ENCODE measurements at regions not wholly inside any gene's neighbourhood (a gene's known extent, or its start where the extent isn't known, plus 50 kb on each side); places are given as distances from the start of the nearest gene placed in this dataset.
"Not testable (repeated sequence)": the region's sequence is repeated elsewhere in the genome, so short reads cannot be mapped to it uniquely, and the experiment has no call there.

DNA sequence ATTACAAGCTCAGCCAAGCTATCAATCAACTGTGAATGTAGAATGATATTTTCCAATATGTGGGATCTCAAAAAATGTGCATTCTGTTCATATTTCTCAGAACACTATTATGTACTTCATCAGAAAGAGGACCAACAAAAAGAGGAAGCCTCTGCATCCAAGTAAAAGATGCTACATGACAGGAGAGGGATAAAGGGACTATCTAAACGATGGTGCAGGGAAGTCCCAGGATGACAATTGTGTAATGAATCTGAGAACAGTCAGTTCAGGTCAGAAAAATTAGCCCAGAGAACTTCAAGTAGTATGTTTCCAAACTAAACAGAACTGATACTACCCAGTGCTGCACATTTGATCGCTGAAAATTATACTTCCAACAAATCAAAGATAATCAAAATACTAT lies 127.0 kb downstream of the ZNF330 start:
- DNase-seq, result no peak

DNA sequence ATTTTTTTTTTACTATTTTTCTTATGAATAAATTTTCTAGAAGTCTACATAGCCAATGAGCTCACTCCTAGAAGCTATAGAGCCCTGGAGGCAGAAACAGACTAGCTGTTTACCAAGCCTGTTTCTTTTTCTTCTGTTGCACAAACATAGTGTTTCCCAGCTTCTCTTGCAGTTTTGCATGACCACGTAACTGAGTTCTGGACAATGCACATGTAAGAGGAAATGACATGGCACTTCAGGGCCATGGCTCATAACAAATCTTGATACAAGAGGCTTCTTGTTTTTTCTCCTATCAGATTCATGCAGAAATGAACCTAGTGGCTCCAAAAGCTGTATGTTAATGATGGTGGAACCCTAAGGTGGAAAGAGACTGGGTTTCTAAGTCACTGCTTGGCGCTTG lies 127.4 kb downstream of the ZNF330 start:
- no peak for DNase-seq

DNA sequence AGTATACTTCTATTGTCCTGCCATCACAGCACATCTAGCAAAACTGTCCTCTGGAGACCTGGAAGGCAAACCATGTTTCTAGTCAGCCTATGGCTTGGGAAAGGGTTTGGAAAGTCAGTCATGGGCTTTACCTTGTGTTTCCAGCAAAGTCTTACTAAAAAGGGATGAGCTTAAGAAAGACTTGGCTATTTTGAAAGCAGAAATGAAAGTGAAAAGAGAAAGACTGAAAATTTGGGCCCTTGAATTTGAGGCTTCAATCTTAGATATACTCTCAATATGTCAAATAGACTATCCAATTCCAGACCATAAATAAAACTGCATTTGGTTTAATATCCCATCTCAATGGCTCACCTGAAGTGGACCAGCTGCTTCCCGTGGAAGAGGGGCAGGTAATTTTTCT lies 127.9 kb downstream of the ZNF330 start:
- DNase-seq, result no peak

DNA sequence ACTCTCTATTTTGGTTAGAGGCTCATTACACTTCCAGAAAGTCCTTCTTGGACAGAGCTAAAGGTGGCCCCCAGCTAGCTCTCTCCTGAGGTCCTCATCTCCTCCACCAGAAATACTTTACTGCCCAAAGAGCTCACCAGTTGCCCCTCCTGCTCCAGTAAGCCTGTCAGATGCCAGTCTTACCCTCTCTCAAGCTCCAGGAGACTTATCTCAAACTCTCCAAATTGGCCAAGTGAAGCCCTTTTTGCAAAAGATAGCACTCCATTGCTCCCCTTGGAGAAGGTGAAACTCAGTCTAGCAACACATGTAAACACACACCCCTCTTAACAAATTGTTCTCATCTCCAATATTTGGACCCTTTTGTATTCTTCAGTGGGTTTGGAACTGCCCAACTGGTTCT lies 128.5 kb downstream of the ZNF330 start:
- no peak for DNase-seq

DNA sequence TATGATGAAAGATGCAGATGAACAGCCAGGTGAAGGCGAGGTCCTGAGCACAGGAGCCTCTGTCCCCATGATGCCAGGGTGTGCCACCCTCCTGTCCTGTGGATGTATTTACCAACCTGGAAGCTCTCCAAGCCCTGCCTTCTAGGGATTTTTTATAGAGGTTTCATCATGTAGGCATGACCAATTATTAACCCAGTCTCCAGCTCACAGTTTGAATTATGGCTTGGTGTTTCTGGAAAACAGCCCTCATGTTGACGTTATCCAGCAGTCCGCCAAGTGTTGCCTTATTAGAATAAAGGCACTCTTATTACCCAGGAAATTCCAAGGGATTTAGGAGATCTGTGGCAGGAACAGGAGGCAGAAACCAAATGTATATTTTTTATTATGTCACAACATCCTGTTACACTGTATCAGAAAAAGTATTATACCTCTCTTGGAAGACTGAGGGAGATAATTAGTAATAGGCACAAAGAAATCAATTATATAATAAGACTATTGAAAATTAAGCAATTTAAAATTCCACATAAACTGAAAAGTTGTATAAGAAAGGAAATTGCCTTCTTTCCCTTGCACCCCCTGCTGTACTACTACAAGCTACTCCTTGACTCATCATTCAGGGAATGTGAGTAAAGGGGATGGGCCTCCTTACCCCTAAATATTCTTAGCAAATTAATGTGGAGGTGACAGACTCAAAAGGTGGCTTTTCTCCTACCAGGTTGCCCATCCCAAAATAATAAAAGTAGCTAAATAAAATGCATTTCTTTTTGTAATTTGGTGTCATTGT lies 129.6 kb downstream of the ZNF330 start:
- DNase-seq, result no peak

DNA sequence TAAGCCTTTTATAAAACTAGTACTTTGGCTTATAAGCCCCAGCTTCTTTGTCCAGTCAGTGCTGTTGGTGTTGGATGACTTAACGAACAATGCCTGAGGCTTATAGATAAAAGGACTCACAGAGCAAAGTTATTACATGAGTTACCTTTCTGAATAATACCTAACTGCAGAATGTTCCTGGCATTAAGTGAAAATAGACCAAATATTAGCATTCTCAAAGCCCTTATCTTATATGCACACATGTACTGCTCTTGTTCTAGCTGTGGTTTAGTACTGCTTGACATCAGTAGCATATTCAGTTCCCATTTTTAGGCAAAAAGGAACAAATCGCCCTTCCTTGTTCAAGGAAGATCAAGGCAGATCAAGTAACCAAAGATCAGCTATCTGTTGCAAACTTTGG lies 131.6 kb downstream of the ZNF330 start:
- no peak for DNase-seq

DNA sequence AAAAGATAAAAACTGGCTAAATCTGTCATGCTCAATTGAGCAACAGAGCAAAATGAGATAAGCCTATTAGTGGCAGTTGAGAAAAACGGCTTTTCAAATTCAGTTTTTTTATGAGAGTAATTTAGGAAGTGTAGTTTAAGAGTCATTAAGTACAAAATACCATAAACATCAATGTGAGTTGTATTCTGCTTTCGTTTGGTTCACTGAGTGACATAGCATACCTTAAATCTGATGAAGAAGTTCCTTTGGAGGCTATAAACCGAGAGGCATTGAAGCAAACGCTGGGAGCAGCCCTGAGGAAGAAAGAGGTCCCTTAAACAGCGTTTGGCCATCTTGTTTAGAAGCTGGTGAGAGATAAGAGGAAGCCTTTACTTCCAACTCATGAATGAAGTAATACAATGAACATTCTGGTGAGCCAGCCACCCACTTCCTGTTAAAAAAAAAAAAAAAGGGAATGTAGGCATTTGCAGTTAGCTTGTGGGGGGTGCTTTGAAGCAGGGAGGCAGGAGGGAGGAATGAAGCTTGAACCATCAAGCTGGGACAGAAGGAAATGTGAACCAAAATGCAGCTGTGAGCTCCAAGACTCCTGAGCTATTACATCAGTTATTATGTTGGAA lies 132.3 kb downstream of the ZNF330 start:
- DNase-seq, result no peak

DNA sequence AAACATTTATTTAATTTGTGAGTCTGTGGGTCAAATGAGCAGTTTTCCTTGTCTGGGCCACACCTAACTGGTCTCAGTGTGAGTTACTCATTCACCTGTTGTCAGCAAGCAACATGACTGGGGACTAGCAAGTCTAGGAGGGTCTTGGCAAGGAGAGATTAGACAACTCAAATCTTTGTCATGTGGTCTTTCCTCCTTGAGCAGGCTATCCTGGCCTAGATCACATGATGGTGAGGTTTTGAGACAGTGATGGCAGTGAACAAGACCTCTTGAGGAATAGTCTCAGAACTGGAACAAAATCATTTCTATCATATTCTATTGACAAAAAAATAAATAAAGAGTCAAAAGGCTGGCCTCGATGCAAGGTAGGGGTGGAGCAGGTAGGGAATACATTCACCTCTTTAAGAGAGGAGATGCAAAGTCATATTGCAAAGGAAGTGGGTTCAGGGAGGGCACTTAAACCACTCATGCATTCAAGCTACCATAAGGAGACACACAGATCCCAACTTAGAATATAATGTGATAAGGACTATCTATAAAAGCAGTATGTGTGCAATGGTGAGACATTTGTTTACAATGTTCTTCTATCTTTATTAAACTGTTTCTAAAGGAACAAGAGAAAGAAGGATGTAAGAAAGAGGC lies 135.7 kb downstream of the ZNF330 start:
- DNase-seq, result no peak

DNA sequence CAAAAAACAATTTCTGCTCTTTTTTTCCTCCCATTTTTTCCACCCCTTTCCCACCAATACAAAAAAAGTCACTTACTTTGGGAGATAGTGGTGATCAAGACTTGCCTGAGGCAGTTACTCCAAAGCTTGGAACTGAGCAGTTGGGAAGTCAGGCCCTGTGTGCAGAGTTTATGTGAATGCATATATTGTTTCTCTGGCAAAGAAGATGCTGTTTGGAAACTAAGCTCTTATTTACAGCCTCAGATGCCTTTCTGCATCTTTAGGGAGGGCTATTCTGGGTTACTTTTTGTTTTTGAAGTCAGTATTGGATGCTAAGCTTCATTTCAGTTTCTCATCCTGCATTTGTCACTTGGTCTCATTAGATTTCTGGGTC lies 136.3 kb downstream of the ZNF330 start:
- DNase-seq, result no peak

DNA sequence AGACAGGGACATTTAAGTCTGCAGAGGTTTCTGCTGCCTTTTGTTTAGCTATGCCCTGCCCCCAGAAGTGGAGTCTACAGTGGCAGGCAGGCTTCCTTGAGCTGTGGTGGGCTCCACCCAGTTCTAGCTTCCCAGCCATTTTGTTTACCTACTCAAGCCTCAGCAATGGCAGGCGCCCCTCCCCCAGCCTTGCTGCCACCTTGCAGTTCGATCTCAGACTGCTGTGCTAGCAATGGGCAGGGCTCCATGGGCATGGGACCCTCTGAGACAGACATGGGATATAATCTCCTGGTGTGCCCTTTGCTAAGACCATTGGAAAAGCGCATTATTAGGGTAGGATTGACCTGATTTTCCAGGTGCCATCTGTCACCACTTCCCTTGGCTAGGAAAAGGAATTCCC lies 147.5 kb downstream of the ZNF330 start:
- not testable (repeated sequence) for DNase-seq

DNA sequence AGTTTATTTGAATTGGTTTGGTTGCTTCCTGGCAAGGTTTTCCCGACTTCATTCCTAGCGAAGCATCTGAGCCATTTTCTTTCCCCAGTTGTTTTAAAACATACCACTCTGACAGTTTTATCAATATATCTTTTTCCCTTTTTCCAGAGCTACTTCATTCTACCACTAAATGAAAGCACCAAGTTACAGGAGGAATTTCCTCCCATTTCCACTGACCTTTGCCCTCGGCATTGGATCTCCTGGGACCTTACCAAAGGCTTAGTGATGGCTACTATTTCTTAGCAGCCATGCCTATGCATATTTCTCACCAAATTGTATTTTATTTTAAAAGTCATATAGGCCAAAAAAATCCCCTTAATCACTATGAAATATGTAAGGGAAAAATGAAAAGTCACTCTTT lies 150.5 kb downstream of the ZNF330 start:
- DNase-seq, result no peak

DNA sequence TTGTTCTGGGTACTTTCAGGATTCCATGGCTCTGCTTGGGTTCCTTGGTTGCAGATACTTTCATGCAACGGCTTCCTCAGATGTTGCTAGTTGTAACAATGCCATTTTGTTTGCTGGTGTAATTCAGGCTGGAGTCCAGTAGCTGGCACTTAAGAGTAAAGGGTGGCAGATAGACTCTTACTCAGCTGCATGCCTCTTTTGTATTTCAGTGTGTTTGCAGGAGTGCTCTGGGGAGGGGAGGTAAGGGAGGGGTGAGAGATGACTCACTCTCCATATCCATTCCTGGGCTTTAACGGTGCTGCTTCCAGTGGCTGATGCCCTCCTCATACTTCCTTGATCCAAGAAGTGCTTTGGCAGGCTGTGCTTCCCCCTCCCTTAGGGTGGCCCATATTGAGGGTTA lies 155.2 kb downstream of the ZNF330 start:
- no peak for DNase-seq

DNA sequence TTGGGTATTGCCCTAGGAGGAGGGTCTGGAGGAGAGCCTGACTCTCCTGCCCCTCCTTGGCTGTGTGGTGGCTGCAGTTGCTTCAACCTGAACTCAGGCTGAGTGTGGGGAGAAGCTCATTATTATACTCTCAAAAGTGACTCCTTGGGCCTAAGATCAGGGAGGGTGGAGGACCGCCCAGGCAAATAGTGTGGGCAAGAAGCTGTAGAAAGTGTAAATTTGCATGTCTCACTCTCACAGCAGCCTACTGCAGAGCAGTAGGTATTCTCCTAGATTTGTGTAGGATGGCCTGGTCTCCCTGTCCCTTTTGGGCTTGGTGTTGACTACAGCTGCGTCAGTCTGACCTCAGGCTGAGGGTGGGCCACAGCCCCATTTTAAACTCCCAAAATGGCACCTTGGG lies 156.1 kb downstream of the ZNF330 start:
- no peak for DNase-seq

DNA sequence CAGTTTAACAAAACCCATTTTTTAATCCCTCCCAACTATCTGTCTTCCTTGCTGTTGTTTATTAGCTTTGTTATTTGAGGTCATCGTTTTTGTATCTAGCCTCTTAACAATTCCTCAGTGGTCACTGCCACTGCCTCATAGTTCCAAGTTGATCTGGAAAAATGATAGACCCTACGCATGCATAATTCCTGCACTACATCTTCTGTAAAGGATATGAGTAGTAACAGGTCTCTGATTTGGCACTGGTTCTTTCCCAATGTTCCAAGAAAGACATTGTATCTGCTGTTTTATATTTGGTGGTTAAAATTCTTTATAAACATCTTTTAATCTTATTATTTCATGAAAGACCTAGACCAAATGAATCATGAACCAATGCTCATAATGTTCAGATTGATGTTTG lies 166.6 kb downstream of the ZNF330 start:
- no peak for DNase-seq

DNA sequence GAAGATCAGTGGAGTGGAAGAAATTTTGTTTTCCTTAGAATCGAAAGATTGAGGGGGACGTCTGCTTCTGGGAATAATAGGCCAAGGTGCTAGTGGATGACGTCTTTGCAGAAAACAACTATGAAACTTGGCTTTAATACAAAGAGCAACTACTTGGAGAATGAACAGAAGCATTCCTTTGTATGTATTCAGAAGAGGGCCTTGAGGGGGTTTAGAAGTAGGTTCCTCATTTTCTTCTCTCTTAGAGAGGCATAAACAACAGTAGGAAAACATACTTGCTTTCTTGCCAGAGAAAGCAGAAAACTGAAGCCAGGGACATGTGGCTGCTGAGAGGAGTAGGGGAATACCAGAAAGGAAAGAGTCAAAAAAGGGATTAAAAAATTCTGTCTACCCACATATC lies 167.8 kb downstream of the ZNF330 start:
- no peak for DNase-seq

DNA sequence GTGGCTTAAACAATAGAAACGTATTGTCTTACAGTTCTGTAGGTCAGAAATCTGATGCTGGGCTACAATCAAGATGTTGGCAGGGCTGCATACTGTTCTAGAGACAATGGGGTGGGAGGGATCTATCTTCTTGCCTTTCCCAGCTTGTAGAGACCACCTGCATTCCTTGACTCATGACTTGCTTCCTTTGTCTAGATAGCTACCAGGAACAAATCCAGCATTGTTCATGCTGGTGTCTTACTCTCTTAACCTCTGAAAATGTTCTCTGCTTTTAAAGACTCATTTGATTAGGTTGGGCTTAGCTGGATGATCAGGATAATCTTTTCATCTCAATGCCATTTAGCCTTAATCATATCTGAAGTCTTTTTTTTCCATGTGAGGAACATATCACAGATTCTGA lies 169.0 kb downstream of the ZNF330 start:
- no peak for DNase-seq

DNA sequence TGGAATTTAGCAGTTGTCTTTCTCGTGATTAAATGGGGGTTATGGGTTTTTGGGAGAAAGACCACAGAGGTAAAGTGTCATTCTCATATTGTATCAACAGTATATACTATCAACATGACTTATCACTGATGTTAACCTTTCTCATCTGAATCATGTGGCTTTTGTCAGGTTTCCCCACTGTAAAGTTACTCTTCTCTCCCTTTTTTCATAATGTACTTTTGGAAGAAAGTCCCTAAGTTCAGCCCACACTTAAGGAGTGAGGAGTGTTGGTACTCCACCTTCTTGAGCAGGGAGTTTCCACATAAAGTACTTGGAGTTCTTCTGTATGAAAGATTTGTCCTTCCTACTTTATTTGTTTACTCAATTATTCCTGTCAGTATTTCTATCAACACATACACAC lies 169.9 kb downstream of the ZNF330 start:
- DNase-seq, result no peak

DNA sequence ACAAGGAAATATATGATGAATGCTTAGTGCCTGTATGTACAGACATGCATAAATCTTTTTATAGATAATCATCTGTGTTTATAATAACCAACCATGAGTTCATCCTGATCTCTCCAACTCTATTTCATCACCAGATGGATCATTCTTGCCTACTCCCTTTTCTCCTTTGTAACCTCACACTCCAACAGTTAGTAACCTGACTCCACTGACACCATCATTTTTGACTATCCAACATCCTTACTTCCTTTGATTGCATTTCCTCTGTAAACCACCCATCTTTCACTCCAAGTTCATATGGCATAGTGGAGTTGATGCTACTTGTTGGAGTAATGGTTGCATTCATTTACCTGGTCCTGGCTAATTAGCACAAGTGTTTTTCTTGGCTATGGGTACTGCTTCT lies 170.6 kb downstream of the ZNF330 start:
- no peak for DNase-seq

DNA sequence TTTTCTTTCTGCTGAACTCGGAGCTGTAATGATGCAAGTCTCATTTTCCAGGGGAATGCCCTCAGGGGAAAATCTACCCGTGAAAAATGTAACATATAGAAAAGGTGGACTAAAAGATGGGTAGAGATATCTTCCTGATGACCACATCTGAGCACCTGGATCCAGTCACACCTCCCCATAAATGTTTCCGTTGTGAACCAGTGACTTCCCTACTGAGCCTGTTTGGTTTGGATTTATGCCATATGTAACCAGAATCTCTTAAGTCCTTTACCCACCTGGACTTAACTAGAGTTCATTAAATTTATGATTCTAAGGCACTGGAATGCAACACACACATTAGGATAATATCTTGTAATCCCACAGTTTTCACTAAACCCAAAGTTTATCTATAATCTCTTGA lies 171.1 kb downstream of the ZNF330 start:
- no peak for DNase-seq

DNA sequence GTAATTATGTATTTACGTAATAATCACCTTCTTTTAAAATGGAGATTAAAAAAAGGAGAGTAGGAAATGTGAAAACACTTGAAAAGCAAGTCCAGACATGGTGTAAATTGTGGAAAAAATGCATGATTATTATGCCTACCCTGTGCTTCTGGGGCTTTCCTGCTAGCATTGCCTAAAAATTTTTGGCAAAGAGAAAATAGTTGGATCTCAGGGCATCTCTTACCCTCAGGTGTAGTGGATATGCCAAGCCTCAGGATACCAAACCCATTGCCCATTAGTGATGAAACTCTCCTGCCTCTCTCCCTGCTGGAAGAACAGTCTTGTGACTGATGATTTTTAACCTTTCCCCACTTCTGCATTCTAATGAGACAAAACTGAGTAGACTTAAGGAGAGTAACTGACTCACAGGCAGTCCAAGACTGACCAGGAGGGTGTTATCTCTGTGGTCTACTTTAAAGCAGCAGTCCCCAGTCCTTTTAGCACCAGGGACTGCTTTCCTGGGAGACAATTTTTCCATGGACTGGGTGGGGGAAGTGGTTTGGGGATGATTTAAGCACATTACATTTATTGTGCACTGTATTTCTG lies 174.6 kb downstream of the ZNF330 start:
- no peak for DNase-seq

DNA sequence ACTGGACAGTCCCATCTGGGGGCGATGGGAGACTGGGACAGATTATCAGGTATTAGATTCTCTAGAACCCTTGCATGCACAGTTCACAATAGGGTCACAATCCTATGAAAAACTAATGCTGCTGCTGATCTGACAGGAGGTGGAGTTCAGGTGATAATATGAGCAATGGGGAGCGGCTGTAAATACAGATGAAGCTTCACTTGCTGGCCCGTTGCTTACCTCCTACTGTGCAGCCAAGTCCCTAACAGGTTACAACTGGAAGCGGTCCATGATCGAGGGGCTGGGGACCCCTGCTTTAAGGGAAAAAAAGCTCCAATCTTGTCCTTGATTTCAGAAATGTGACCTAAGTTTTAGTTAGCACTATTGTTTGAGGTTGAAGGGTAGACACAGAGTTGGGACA lies 175.2 kb downstream of the ZNF330 start:
- DNase-seq, result no peak

DNA sequence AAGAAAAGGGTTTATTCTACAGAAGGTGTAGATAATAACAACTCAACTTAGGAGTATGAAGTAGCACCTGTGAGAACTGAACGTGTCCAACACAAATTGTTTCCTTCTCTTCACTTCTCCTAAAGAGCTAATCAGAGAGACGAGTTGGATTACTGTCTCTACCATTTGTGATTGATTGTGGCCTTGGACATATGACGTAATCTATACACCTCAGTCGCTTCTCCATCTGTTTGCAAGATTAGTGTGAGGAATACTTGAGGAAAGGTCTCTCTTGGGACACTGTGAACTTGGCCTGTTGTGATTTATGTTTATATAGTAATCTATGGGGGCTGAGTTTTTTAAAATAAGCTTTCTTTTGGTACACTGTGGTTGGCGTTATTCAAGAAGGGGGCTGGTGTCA lies 182.0 kb downstream of the ZNF330 start:
- DNase-seq, result no peak

DNA sequence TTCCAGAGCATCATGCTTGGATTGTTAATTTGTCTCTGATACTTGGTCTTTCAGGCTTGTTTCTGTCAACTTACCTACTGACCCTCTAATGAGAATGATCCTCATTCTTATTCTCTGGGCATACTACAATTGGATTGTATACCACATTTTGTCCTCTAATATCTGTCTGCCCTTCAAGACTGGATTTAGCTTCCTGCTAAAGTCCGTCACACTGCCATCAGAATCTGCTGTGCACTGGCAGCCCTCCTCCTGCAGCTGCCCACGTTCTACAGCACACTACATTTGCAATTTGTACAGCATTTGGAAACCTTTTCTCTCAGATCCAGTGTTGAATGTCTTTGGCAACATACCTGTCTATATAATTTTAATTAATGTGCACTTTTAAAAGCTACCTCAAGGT lies 183.1 kb downstream of the ZNF330 start:
- no peak for DNase-seq

DNA sequence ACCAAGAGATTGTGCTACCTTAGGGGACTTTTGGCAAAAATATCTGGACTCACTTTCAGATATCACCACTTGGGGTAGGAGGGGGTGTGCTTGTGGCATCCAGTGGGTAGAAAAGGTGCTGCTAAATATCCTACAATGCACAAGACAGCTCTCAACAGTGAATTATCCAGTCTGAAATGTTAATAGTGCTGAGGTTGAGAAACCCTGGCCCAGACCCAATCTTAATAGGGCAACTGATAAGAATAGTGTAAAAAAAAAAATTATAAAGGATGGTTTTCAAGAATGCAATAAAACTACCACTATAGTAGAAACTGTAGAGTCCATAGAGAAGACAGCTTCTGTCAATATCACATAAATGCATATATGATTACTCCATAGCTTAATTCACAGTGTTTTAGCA lies 185.5 kb downstream of the ZNF330 start:
- DNase-seq, result no peak
